ENCODE measurements at regions not wholly inside any gene's neighbourhood (a gene's known extent, or its start where the extent isn't known, plus 50 kb on each side); places are given as distances from the start of the nearest gene placed in this dataset.

DNA sequence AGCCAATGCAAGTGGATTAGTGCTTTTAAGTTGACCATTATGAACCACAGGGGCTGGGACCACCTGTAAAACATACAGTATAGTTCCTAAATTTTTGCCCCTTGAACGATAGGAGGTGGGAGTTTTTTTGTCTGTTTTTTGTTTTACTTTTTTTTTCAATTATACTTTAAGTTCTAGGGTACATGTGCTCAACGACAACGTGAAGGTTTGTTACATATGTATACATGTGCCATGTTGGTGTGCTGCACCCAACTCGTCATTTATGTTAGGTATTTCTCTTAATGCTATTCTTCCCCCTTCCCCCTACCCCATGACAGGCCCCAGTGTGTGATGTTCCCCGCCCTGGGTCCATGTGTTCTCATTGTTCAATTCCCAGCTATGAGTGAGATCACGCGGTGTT, 1797.9 kb upstream of the PIK3C3 start:
- no peak for TF ChIP-seq POLR2A (IDR thresholded peaks at IDR 0.05)
- TF ChIP-seq, protein P1, sequence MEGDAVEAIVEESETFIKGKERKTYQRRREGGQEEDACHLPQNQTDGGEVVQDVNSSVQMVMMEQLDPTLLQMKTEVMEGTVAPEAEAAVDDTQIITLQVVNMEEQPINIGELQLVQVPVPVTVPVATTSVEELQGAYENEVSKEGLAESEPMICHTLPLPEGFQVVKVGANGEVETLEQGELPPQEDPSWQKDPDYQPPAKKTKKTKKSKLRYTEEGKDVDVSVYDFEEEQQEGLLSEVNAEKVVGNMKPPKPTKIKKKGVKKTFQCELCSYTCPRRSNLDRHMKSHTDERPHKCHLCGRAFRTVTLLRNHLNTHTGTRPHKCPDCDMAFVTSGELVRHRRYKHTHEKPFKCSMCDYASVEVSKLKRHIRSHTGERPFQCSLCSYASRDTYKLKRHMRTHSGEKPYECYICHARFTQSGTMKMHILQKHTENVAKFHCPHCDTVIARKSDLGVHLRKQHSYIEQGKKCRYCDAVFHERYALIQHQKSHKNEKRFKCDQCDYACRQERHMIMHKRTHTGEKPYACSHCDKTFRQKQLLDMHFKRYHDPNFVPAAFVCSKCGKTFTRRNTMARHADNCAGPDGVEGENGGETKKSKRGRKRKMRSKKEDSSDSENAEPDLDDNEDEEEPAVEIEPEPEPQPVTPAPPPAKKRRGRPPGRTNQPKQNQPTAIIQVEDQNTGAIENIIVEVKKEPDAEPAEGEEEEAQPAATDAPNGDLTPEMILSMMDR (IDR thresholded peaks at IDR 0.05): no peak

Measured in Peyer's patch (tissue), 4 donors.